Activated naive CD8-positive, alpha-beta T cell treated with anti-CD3 and anti-CD28 coated beads for 36 hours (primary cell): ENCODE measurements at regions not wholly inside any gene's neighbourhood (a gene's known extent, or its start where the extent isn't known, plus 50 kb on each side); places are given as distances from the start of the nearest gene placed in this dataset.
"Not testable (repeated sequence)": the region's sequence is repeated elsewhere in the genome, so short reads cannot be mapped to it uniquely, and the experiment has no call there.

Experiments used
- DNase-seq: peaks from one replicate; pipeline ENCODE4 v3.0.0; 2021
- H3K27ac Mint-ChIP-seq: one replicate; pipeline ENCODE4 v1.8.0; 2022; ENCODE audit warnings: mild to moderate bottlenecking, moderate library complexity, mixed read lengths
- H3K27me3 Mint-ChIP-seq: one replicate; pipeline ENCODE4 v1.8.0; 2022; ENCODE audit warnings: mild to moderate bottlenecking, mixed read lengths
- H3K36me3 Mint-ChIP-seq: one replicate; pipeline ENCODE4 v1.8.0; 2021; ENCODE audit warnings: mild to moderate bottlenecking, mixed read lengths
- H3K4me1 Mint-ChIP-seq: one replicate; pipeline ENCODE4 v1.8.0; 2021; ENCODE audit warnings: mixed read lengths
- H3K4me3 Mint-ChIP-seq: one replicate; pipeline ENCODE4 v1.8.0; 2022; ENCODE audit warnings: mild to moderate bottlenecking, moderate library complexity, mixed read lengths
- H3K9me3 Mint-ChIP-seq: one replicate; pipeline ENCODE4 v1.8.0; 2022; ENCODE audit warnings: mixed read lengths

DNA sequence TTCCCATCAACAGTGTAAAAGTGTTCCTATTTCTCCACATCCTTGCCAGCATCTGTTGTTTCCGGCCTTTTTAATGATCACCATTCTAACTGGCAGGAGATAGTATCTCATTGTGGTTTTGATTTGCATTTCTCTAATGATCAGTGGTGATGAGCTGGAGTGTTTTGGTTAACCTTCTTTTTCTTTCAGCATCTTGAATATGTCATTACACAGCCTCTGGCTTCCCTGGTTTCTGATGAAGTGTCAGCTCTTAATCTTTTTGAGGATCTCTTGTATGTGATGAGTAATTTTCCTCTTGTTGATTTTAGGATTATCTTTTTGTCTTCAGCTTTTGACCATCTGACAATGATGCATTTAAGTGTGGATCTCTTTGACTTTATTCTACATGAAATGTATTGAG is 133.2 kb upstream of the GRIK3 start:
- Mint-ChIP-seq H3K4me1 (no peaks in the 10 kb centered on the region), H3K4me3 (no peak overlapping the region), H3K27ac (no peak overlapping the region), H3K9me3 (peaks cover 10% of the 10 kb centered on the region), H3K27me3 (peaks cover 19% of the 10 kb centered on the region), H3K36me3 (peaks cover 2% of the 10 kb centered on the region)
- DNase-seq: no peak

DNA sequence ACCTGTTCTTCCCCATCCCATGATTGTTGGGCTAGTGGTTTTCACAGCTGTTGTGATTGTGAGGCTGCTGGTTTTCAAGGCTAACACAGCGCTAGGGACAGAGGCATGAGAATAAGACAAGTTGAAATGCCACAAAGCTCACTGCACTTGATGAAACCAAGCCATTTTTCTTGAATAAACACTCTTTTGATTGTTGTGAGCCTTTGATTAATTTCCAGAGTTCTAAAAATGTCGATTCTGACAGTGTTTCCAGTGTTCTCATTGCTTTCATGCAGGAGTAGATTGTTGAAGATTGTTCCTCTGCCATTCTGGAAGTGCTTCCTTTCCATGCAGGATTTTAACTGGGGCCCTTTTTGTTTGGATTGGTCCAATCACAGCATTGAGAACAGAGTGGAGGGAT is 134.9 kb upstream of the GRIK3 start:
- H3K4me3 Mint-ChIP-seq: no peak overlapping the region
- no peak for DNase-seq
- no peak overlapping the region for H3K27ac Mint-ChIP-seq
- H3K4me1 Mint-ChIP-seq: no peaks in the 10 kb centered on the region
- H3K36me3 Mint-ChIP-seq: peaks cover 2% of the 10 kb centered on the region
- H3K9me3 Mint-ChIP-seq: peaks cover 10% of the 10 kb centered on the region
- H3K27me3 Mint-ChIP-seq: peaks cover 24% of the 10 kb centered on the region

DNA sequence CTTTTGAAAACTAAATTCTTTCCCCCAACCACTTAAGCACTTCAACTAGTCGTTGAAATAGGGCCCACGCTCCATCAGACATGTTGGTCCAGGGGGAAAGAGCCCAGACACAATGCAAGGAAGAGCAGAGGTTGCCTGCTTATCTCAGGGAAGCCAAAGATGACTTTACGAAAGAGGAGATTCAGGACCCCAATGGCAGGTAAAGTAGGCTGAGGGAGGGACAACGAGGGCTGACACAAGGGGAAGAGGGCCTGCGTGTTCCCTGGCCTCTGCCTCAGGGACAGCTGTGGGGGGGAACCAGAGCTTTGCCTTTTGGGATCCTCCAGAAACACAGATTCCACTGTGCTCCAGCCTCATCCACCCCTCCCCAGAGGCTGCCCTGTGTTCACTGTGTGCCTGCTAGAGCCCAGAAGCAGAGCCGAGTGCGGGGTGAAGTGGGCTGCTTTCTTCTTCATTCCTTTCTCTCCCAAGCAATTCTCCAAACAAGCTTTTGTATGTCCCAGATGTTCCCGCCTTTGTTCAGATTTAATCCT is 135.5 kb upstream of the GRIK3 start:
- no peak for DNase-seq
- peaks cover 7% of the 10 kb centered on the region for H3K9me3 Mint-ChIP-seq
- H3K36me3 Mint-ChIP-seq: peaks cover 2% of the 10 kb centered on the region
- H3K4me1 Mint-ChIP-seq: no peaks in the 10 kb centered on the region
- no peak overlapping the region for H3K27ac Mint-ChIP-seq
- peaks cover 24% of the 10 kb centered on the region for H3K27me3 Mint-ChIP-seq
- no peak overlapping the region for H3K4me3 Mint-ChIP-seq

DNA sequence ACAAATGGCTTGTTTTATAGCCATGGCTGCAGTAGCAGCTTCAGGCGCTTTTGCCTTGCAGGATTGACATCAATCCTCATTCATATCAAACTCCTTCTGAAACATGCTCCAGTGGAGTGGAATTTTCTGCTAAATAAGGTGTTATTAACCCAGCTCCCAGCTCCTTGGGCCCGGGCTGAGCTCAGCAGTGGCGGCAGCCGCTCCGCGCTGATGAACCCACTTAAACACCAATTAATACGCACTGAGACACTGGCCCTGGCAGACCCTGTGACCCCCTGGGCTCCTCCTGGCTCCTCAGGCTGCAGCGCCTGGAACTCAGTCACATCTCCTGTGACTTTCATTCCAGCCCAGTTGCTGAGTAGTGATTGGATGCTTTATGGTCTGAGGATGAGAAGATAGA is 137.4 kb upstream of the GRIK3 start:
- H3K4me3 Mint-ChIP-seq: no peak overlapping the region
- no peak overlapping the region for H3K27ac Mint-ChIP-seq
- DNase-seq: no peak
- peaks cover 2% of the 10 kb centered on the region for H3K36me3 Mint-ChIP-seq
- H3K9me3 Mint-ChIP-seq: peaks cover 6% of the 10 kb centered on the region
- H3K27me3 Mint-ChIP-seq: peaks cover 24% of the 10 kb centered on the region
- H3K4me1 Mint-ChIP-seq: no peaks in the 10 kb centered on the region

DNA sequence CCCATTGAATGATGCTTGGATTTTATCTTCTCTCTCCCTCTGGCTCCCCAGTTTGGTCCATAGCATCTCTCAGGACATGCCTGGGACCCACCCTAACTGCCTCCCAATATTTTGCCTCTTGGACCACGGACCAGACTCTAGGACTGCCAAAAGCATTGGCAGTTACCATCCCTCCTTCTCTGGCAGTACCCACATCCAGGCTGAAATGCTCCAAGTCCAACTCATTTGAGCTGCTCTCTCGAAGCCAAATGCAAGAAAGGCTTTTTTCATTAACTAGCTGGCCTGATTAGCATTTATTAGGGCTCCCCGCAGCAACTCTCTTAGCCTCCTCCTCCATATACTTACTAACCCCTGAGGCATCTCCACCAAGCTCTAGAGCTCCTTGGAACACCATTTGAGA is 140.0 kb upstream of the GRIK3 start:
- Mint-ChIP-seq H3K36me3 (no peaks in the 10 kb centered on the region), H3K4me1 (no peaks in the 10 kb centered on the region), H3K9me3 (no peaks in the 10 kb centered on the region), H3K4me3 (no peak overlapping the region), H3K27ac (no peak overlapping the region), H3K27me3 (peaks cover 16% of the 10 kb centered on the region)
- no peak for DNase-seq

DNA sequence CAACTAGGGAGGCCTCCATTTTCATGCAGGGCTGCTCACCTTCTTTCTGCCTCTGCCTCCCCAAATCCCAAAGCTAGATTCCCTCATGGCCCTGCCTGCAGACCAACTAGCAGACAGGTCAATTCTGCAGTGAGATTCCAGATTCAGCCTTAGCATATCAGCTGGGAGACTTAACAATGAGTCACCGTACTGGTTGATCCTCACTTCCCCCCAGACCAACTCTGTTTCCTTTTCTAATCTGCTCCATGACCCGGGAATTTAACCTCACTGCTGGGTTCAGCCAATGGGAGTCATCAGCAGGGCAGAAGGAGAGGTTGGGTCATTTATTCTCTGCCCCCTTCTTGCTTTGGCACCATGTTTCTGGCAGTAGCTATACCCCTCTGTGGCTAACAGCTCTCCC is 140.6 kb upstream of the GRIK3 start:
- Mint-ChIP-seq H3K4me3 (no peak overlapping the region), H3K27me3 (peaks cover 17% of the 10 kb centered on the region), H3K9me3 (no peaks in the 10 kb centered on the region), H3K27ac (no peak overlapping the region), H3K4me1 (no peaks in the 10 kb centered on the region), H3K36me3 (no peaks in the 10 kb centered on the region)
- DNase-seq: no peak

DNA sequence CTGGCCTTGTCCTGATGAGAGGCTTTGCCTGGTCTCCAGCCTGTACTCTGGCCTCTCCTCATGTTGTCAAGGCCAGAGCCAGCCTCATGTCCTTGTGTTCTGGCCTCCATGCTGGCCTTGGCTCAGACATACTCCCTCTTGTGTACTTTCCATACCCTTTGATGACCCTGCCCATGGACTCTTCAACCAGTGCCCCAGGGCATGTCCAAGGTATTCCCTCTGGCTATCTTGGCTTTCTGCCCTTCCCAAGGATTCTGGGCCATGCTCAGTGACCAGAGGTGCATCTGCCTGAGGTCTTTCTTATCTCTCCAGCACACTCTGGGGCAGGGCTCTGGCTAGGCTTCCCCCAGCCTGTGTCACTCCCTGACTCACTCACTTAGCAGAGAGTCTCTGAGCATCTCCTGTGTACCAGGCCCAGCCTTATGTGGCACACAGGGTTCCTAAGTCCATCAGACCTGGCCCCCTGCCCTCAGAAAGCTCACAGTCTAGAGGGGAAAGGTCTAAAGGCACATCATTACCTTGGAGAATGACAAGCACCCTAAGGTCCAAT is 141.4 kb upstream of the GRIK3 start:
- Mint-ChIP-seq H3K4me3 (no peak overlapping the region), H3K4me1 (no peaks in the 10 kb centered on the region), H3K27ac (no peak overlapping the region), H3K36me3 (no peaks in the 10 kb centered on the region), H3K27me3 (peaks cover 18% of the 10 kb centered on the region), H3K9me3 (no peaks in the 10 kb centered on the region)
- no peak for DNase-seq

DNA sequence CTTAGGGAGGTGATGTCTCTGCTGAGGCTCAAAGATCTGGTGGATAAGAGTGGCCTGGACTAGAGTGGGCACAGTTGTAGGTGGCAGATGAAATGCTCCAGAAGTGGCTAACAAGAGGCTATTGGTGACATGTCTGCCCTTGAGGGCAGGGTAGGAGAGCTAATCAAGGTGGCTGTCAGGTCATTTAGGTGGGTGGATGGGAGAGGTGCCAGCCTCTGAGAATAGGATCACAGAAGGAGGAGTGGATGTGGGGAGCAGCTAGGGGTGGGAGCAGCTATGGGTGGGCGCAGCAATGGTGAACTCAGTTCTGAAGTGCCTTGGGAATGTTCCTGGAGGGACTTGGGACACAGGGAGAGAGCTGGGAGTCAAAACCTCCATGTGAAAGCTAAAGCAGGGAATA is 142.0 kb upstream of the GRIK3 start:
- Mint-ChIP-seq H3K4me1 (no peaks in the 10 kb centered on the region), H3K4me3 (no peak overlapping the region), H3K36me3 (no peaks in the 10 kb centered on the region), H3K27ac (no peak overlapping the region), H3K9me3 (no peaks in the 10 kb centered on the region), H3K27me3 (peaks cover 22% of the 10 kb centered on the region)
- DNase-seq: no peak

DNA sequence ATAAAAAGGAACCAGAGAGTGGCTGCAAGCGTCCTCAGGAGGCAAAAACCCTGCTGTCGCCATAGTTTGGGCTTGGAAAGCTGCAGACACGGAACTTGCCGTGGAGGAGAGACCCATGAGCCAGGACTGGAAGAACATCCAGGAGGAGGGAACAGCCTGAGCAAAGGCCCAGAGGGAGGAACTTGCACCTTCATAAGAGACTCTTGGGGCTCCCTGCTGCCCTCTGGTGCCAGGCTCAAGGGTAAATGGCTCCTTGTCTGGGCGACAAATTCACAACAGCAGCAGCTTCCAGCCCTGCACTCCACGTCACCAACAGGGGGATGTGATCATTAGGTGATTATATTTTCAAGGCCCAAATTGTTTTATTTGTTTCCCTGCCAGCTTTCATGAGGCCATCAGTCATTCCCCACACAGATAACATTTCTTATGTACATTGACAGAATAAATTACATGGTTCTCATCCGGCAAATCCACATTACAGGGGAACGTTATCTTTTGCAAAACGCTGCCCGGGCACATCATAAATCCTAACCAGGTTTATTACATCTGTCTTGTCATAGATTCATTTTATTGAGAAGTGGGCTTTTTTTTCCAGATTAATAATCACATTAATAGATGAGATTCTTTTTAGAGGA is 143.0 kb upstream of the GRIK3 start:
- peaks cover 27% of the 10 kb centered on the region for H3K27me3 Mint-ChIP-seq
- H3K27ac Mint-ChIP-seq: no peak overlapping the region
- peaks cover under 1% of the 10 kb centered on the region for H3K9me3 Mint-ChIP-seq
- H3K4me3 Mint-ChIP-seq: no peak overlapping the region
- no peaks in the 10 kb centered on the region for H3K4me1 Mint-ChIP-seq
- H3K36me3 Mint-ChIP-seq: no peaks in the 10 kb centered on the region
- DNase-seq: peak; percentile 8

DNA sequence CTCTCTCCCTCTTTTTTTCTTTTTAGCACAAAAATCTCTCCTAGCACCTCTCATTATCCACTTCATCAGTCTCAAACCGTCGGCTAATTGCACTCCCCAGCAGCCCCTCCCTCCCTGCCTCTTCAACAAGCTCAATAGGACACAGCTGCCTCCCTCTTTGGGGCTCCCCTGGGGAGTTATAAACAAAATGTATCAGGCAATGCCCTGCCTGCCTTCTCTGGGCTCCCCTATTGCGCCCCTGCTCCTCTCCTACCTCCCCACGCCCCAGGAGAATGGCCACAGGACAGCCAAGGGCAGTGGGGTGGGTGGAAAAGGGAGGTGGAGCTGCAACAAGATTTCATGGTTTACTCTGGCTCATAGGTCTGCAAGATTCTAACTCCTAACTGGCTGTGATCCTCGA is 147.1 kb upstream of the GRIK3 start:
- H3K27ac Mint-ChIP-seq: no peak overlapping the region
- DNase-seq: no peak
- peaks cover 8% of the 10 kb centered on the region for H3K9me3 Mint-ChIP-seq
- H3K36me3 Mint-ChIP-seq: no peaks in the 10 kb centered on the region
- H3K4me3 Mint-ChIP-seq: no peak overlapping the region
- no peaks in the 10 kb centered on the region for H3K4me1 Mint-ChIP-seq
- peaks cover 23% of the 10 kb centered on the region for H3K27me3 Mint-ChIP-seq

DNA sequence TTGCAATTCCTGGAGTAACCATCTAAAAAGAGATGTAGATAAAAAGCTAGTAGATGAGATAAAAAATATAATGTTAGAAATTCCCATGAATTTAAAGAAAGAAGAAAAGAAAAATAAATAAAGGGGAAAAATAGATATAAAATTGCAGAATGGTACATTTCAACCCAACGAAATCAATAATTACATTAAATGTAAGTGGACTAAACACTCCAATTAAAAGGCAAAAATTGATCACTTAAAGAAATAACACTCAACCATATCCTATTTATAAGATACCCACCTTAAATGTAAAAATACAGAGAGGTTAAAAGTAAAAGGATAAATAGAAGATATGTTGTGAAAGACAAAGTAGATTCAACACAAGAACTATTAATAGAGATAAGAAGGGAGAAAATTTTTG is 150.5 kb upstream of the GRIK3 start:
- no peaks in the 10 kb centered on the region for H3K36me3 Mint-ChIP-seq
- H3K4me1 Mint-ChIP-seq: no peaks in the 10 kb centered on the region
- H3K9me3 Mint-ChIP-seq: peaks cover 8% of the 10 kb centered on the region
- H3K27ac Mint-ChIP-seq: no peak overlapping the region
- peaks cover 30% of the 10 kb centered on the region for H3K27me3 Mint-ChIP-seq
- DNase-seq: no peak
- no peak overlapping the region for H3K4me3 Mint-ChIP-seq

DNA sequence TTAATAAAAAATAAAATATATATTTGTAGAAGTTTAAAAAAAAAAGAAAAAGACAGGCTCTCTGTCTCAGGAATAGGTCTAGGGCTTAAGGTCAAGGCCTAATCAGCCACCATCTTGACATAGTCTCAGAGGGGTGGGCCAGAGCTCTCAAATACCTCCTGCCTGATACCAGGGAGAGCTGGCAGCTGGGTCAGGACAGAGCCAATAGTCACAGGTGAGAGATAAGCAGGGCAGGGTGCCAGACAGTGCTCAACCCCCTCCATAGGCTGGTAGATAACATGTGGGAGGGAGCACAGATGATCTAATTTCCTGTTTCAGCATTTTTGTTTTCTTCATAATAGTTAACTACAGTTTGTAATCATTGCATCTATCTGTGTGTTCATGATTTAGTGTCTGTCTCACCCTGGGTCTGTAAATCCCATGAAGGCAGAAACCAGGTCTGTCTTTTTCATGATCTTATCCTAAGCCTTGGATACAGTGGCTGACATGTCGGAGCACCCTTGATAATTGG is 152.0 kb upstream of the GRIK3 start:
- H3K4me1 Mint-ChIP-seq: no peaks in the 10 kb centered on the region
- H3K9me3 Mint-ChIP-seq: peaks cover 8% of the 10 kb centered on the region
- no peak overlapping the region for H3K27ac Mint-ChIP-seq
- H3K4me3 Mint-ChIP-seq: no peak overlapping the region
- no peaks in the 10 kb centered on the region for H3K36me3 Mint-ChIP-seq
- peaks cover 30% of the 10 kb centered on the region for H3K27me3 Mint-ChIP-seq
- DNase-seq: no peak

DNA sequence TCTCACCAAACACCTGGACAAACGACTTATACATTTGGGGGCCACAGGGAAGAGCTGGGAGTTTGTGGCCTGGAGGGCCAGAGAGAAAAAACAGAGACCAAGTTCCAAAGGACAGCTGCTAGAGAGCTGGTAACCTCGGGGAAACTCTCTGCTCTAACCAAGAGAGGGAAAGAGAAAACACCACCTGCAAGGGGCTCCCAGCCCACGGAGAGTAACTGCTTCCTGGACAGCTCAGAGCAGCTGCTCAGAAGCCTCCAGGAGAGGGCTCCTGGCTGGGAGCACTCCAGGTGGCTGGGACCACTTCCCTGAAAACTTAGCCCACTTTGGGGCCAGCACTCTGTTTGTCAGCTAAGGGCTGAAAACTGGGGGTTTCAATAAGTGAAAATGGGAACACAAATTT is 154.8 kb upstream of the GRIK3 start:
- DNase-seq: no peak
- H3K4me3 Mint-ChIP-seq: no peak overlapping the region
- H3K27me3 Mint-ChIP-seq: peaks cover 29% of the 10 kb centered on the region
- no peaks in the 10 kb centered on the region for H3K4me1 Mint-ChIP-seq
- H3K27ac Mint-ChIP-seq: no peak overlapping the region
- no peaks in the 10 kb centered on the region for H3K36me3 Mint-ChIP-seq
- H3K9me3 Mint-ChIP-seq: peaks cover 5% of the 10 kb centered on the region

DNA sequence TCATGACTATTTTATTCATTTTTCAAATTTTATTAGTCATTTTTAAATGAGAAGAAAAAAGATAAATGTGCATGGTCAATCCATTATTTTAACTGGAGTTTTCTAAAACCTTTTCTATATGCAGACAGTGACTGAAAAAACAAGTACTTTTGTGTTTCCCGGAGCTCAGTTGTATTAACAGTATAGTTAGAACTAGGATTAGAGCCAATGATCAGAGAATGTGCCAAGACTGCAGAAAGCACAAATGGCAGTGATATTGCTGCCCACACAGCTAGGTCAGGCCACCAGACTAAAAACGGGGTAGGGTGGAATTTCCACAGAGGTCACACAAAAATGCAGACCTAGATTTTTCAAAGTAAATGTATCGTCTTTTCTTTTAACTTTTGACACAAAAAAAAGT is 163.1 kb upstream of the GRIK3 start:
- DNase-seq: no peak
- Mint-ChIP-seq H3K4me3 (no peak overlapping the region), H3K4me1 (no peaks in the 10 kb centered on the region), H3K27me3 (peaks cover 58% of the 10 kb centered on the region), H3K27ac (no peak overlapping the region), H3K36me3 (no peaks in the 10 kb centered on the region), H3K9me3 (no peaks in the 10 kb centered on the region)

DNA sequence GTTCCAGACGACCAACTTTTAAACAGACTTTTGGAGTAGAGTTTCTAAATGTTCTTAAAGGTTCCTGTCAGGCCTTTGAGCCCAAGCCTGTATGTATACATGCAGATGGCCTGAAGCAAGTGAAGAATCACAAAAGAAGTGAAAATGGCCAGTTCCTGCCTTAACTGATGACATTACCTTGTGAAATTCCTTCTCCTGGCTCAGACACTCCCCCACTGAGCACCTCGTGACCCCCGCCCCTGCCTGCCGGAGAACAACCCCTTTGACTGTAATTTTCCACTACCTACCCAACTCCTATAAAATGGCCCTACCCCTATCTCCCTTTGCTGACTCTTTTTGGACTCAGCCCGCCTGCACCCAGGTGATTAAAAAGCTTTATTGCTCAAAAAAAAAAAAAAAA is 180.0 kb upstream of the GRIK3 start:
- not testable (repeated sequence) for H3K9me3 Mint-ChIP-seq, H3K4me1 Mint-ChIP-seq, DNase-seq, H3K4me3 Mint-ChIP-seq, H3K36me3 Mint-ChIP-seq, H3K27ac Mint-ChIP-seq
- peaks cover 18% of the 10 kb centered on the region for H3K27me3 Mint-ChIP-seq

DNA sequence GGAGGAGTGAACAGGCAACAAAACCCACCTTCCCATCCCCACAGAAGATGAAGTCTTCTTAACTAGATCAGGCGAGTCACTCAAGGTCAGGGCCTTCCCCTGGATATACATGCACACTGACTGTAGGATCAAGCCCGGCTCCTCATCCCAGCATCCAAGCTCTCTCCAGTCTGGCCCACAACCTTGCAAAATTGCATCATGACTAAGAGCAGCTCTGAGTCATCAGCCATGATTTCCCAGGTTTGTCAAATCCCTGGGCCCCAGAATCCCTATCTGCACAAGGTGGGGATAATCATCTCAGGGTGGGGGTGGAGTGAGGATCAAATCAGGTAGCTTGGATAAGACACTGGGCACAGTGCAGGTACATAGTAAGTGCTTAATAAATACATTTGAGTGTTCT is 199.3 kb upstream of the GRIK3 start:
- no peak overlapping the region for H3K27ac Mint-ChIP-seq
- no peak for DNase-seq
- H3K4me1 Mint-ChIP-seq: no peaks in the 10 kb centered on the region
- H3K4me3 Mint-ChIP-seq: no peak overlapping the region
- no peaks in the 10 kb centered on the region for H3K36me3 Mint-ChIP-seq
- H3K9me3 Mint-ChIP-seq: no peaks in the 10 kb centered on the region
- peaks cover 30% of the 10 kb centered on the region for H3K27me3 Mint-ChIP-seq
